Activated naive CD4-positive, alpha-beta T cell treated with Interleukin-2 at 50 U/mL for 16 hours (primary cell): ENCODE measurements at regions not wholly inside any gene's neighbourhood (a gene's known extent, or its start where the extent isn't known, plus 50 kb on each side); places are given as distances from the start of the nearest gene placed in this dataset.
"Not testable (repeated sequence)": the region's sequence is repeated elsewhere in the genome, so short reads cannot be mapped to it uniquely, and the experiment has no call there.

Source experiments
- DNase-seq: peaks from one replicate; pipeline ENCODE4 v3.0.0-alpha.2; 2020

- no peak for DNase-seq
Observed at GRCh38 chr18:59799383-59800015, 100.3 kb upstream of the PMAIP1 start.

GRCh38 chr18:59795882-59796281 lies 98.7 kb upstream of the CCBE1 start:
- no peak for DNase-seq

- no peak for DNase-seq
Observed at GRCh38 chr18:59792353-59792752, 95.1 kb upstream of the CCBE1 start.

- not testable (repeated sequence) for DNase-seq
Observed at GRCh38 chr18:59790346-59790936, 93.2 kb upstream of the CCBE1 start.

- no peak for DNase-seq
Observed at GRCh38 chr18:59788791-59789106, 91.5 kb upstream of the CCBE1 start.

GRCh38 chr18:59787998-59788790 lies 91.0 kb upstream of the CCBE1 start:
- no peak for DNase-seq

- DNase-seq = no peak
Observed at GRCh38 chr18:59784694-59785093, 87.5 kb upstream of the CCBE1 start.

- no peak for DNase-seq
Observed at GRCh38 chr18:59783138-59783537, 85.9 kb upstream of the CCBE1 start.

- DNase-seq = no peak
Observed at GRCh38 chr18:59779979-59780378, 82.8 kb upstream of the CCBE1 start.

GRCh38 chr18:59778434-59778833 lies 81.2 kb upstream of the CCBE1 start:
- DNase-seq = no peak

- DNase-seq = no peak
Observed at GRCh38 chr18:59777636-59778035, 80.4 kb upstream of the CCBE1 start.

GRCh38 chr18:59769129-59769865 lies 72.1 kb upstream of the CCBE1 start:
- DNase-seq = no peak

GRCh38 chr18:59768409-59768808 lies 71.2 kb upstream of the CCBE1 start:
- no peak for DNase-seq

GRCh38 chr18:59767732-59768131 lies 70.5 kb upstream of the CCBE1 start:
- DNase-seq = no peak

GRCh38 chr18:59765343-59765742 lies 68.1 kb upstream of the CCBE1 start:
- no peak for DNase-seq

- DNase-seq = no peak
Observed at GRCh38 chr18:59764281-59764680, 67.1 kb upstream of the CCBE1 start.

- DNase-seq = no peak
Observed at GRCh38 chr18:59763541-59764136, 66.4 kb upstream of the CCBE1 start.

GRCh38 chr18:59760619-59761600 lies 63.7 kb upstream of the CCBE1 start:
- no peak for DNase-seq

GRCh38 chr18:59760212-59760611 lies 63.0 kb upstream of the CCBE1 start:
- no peak for DNase-seq

GRCh38 chr18:59758837-59759236 lies 61.6 kb upstream of the CCBE1 start:
- no peak for DNase-seq

- DNase-seq = no peak
Observed at GRCh38 chr18:59758106-59758505, 60.9 kb upstream of the CCBE1 start.

GRCh38 chr18:59752666-59753065 lies 55.4 kb upstream of the CCBE1 start:
- no peak for DNase-seq
